22Rv1 (cell line): ENCODE measurements at regions not wholly inside any gene's neighbourhood (a gene's known extent, or its start where the extent isn't known, plus 50 kb on each side); places are given as distances from the start of the nearest gene placed in this dataset.

ENCODE experiments used
- CTCF ChIP-seq: fragments of 450-650 bp; IDR thresholded peaks from 2 replicates; pipeline ENCODE4 v1.5.1; 2017; ENCODE audit warnings: mild to moderate bottlenecking
- ZFX ChIP-seq: fragments of 450-650 bp; IDR thresholded peaks from 2 replicates; pipeline ENCODE4 v1.6.1; 2017; ENCODE audit warnings: antibody characterized with exemption, borderline replicate concordance

DNA sequence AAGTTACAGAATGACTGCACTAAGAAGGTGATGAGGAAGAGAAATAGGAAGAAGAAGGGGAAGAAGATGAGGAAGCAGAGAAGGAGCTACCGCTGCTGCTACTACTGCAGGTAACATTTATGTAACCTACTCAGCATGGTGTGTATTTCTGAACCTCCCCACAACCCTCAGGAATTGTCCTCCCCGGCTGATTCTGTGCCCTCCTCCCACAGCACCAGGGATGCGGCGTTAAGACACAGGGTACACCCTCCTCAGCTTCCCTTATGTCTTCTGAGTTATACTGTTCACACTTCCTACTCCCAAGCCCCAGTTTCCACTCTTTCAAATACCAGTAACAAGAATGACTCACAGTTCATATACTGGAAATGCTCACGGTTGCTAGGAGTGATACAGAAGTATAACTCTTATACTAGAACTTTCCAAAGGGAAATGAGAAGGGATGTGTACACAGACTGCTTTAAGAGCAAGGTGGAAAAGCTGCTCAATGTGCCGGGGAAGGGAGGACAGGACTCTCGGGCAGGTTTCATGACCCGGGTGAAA is 224.5 kb upstream of the PSMD7 start:
- no peak for TF ChIP-seq CTCF
- TF ChIP-seq ZFX = no peak
